ENCODE measurements at regions not wholly inside any gene's neighbourhood (a gene's known extent, or its start where the extent isn't known, plus 50 kb on each side); places are given as distances from the start of the nearest gene placed in this dataset.

DNA sequence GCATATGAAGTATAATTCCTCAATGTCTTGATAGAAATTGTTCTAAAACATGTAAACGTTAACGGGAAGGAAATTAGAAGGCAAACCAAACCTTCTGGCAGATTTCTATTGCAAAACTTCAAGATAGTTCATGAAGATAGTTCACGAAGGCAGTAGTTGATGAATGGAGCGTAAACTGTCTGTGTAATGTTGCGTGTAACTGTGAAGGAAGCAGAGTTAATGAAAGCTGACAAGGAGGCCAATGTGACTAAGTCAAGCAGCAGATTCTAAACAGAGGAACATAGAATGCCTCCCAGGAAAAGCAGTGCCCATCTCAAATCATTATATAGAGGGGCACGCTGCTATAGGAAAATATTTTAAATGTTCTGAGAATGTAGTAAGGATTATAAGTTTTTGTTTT lies 659.7 kb upstream of the IGFBP3 start:
- no peak overlapping the region for H2BK15ac ChIP-seq (ENCODE audit: low read length)
- ChIA-PET POLR2A (ENCODE audit: partially characterized antibody) (no interaction called here), CTCF (ENCODE audit: partially characterized antibody) (no interaction called here)
- no peak overlapping the region for H3K18ac ChIP-seq (ENCODE audit: extremely low read depth, low read length)
- FAIRE-seq (no peak), DNase-seq (ENCODE audit: low read depth in 1 of 2, low spot score in 2 of 2) (no peak)
- no peaks in the 10 kb centered on the region for H3K9me3 ChIP-seq (ENCODE audit: insufficient read depth in 2 of 2, low read depth in 1 of 2, low read length in 1 of 2)
- H2BK120ac ChIP-seq (replicated peaks; ENCODE audit: low read depth, low read length): no peak overlapping the region
- no peaks in the 10 kb centered on the region for H3K79me1 ChIP-seq (ENCODE audit: low read depth, low read length)
- H3K23ac ChIP-seq (ENCODE audit: insufficient read length): no peak overlapping the region
- no peak overlapping the region for H4K5ac ChIP-seq (ENCODE audit: insufficient read length, low read depth, low read length)
- no peak overlapping the region for H2BK20ac ChIP-seq (ENCODE audit: low read length)
- no peak overlapping the region for H3K56ac ChIP-seq (replicated peaks; ENCODE audit: insufficient read length, low read depth, low read length)
- no peaks in the 10 kb centered on the region for H3K79me2 ChIP-seq (ENCODE audit: control insufficient read depth in 1 of 2, insufficient read depth in 2 of 2, low read length in 2 of 2)
- H4K20me1 ChIP-seq (replicated peaks in 1 of 2; ENCODE audit: control insufficient read depth in 1 of 2, insufficient read depth in 2 of 2, low read length in 2 of 2): no peaks in the 10 kb centered on the region
- no peaks in the 10 kb centered on the region for H3K4me1 ChIP-seq (replicated peaks in 1 of 4; ENCODE audit: control insufficient read depth in 3 of 4, insufficient read depth in 4 of 4, low read length in 3 of 4)
- H2BK12ac ChIP-seq (ENCODE audit: low read depth, low read length): no peak overlapping the region
- no peak overlapping the region for H4K91ac ChIP-seq (replicated peaks; ENCODE audit: insufficient read length, low read length)
- H3K27ac ChIP-seq (ENCODE audit: low read depth, low read length): no peak overlapping the region
- H2AFZ ChIP-seq (ENCODE audit: low read length): no peak overlapping the region
- WGBS, 2 experiments (ENCODE audit: extremely low coverage in 1 of 2, insufficient coverage in 1 of 2, insufficient read length in 1 of 2, insufficient replicate concordance in 2 of 2, low coverage in 1 of 2, low lambda C conversion rate in 2 of 2, missing lambda C conversion rate in 1 of 2): 90% methylated on average over 6 of the region's 6 CpGs; no CpG with 5 or more reads in 1 of the 2 experiments
- no peak overlapping the region for H2BK5ac ChIP-seq (ENCODE audit: low read depth, low read length)
- no peak overlapping the region for H3K9ac ChIP-seq (replicated peaks in 1 of 4; ENCODE audit: extremely low read depth in 1 of 4, low read depth in 3 of 4, low read length in 3 of 4)
- H4K8ac ChIP-seq (ENCODE audit: extremely low read depth, insufficient read depth, low read length): no peak overlapping the region
- H3K4me2 ChIP-seq (ENCODE audit: insufficient read depth in 1 of 2, low read depth in 2 of 2, low read length in 2 of 2): no peak overlapping the region
- H3K14ac ChIP-seq (ENCODE audit: insufficient read length): no peak overlapping the region
- H3K27me3 ChIP-seq (replicated peaks in 1 of 4; ENCODE audit: control insufficient read depth in 3 of 4, extremely low read depth in 1 of 4, insufficient read depth in 3 of 4, low read length in 3 of 4): no peaks in the 10 kb centered on the region
- H2AK5ac ChIP-seq (ENCODE audit: low read depth, low read length): no peak overlapping the region
- H3K36me3 ChIP-seq (ENCODE audit: control insufficient read depth in 2 of 4, insufficient read depth in 4 of 4, low read length in 3 of 4): no peaks in the 10 kb centered on the region
- H3K4ac ChIP-seq (replicated peaks; ENCODE audit: insufficient read length, low read depth, low read length): no peak overlapping the region
- no peaks in the 10 kb centered on the region for H3K23me2 ChIP-seq (ENCODE audit: low read depth, low read length)
- H3K4me3 ChIP-seq (ENCODE audit: extremely low read depth in 1 of 4, insufficient read depth in 2 of 4, low read depth in 3 of 4, low read length in 4 of 4): no peak overlapping the region
- TF ChIP-seq TAF1 (IDR thresholded peaks at IDR 0.05; ENCODE audit: low read depth, low read length): no peak
- TF ChIP-seq CEBPB (IDR thresholded peaks at IDR 0.05; ENCODE audit: low read depth, low read length): no peak
- no peak for TF ChIP-seq RFX5 (IDR thresholded peaks at IDR 0.05; ENCODE audit: borderline replicate concordance, low read depth, low read length)
- no peak for TF ChIP-seq ASH2L (IDR thresholded peaks at IDR 0.05; ENCODE audit: low read length)
- no peak for TF ChIP-seq RAD21 (IDR thresholded peaks at IDR 0.05 in 1 of 2, conservative IDR thresholded peaks at IDR 0.05 in 1 of 2; ENCODE audit: low read depth in 2 of 2, low read length in 2 of 2)
- no peak for TF ChIP-seq CBX8 (IDR thresholded peaks at IDR 0.05; ENCODE audit: borderline replicate concordance, low read depth, low read length)
- TF ChIP-seq PHF8 (conservative IDR thresholded peaks at IDR 0.05; ENCODE audit: low read depth, low read length): no peak
- TF ChIP-seq, protein P1, sequence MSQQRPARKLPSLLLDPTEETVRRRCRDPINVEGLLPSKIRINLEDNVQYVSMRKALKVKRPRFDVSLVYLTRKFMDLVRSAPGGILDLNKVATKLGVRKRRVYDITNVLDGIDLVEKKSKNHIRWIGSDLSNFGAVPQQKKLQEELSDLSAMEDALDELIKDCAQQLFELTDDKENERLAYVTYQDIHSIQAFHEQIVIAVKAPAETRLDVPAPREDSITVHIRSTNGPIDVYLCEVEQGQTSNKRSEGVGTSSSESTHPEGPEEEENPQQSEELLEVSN (IDR thresholded peaks at IDR 0.05): no peak
- TF ChIP-seq BRCA1 (IDR thresholded peaks at IDR 0.05; ENCODE audit: low read depth, low read length): no peak
- no peak for TF ChIP-seq NRF1 (IDR thresholded peaks at IDR 0.05; ENCODE audit: low read depth, low read length)
- TF ChIP-seq, protein P2, sequence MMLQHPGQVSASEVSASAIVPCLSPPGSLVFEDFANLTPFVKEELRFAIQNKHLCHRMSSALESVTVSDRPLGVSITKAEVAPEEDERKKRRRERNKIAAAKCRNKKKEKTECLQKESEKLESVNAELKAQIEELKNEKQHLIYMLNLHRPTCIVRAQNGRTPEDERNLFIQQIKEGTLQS (IDR thresholded peaks at IDR 0.05; ENCODE audit: insufficient read depth, low read depth, low read length): no peak
- no peak for TF ChIP-seq RXRA (IDR thresholded peaks at IDR 0.05; ENCODE audit: insufficient read depth, low read depth, low read length)
- TF ChIP-seq KDM5A (IDR thresholded peaks at IDR 0.05; ENCODE audit: low read length): no peak
- no peak for TF ChIP-seq CHD1 (IDR thresholded peaks at IDR 0.05; ENCODE audit: low read depth, low read length)
- TF ChIP-seq BACH1 (IDR thresholded peaks at IDR 0.05; ENCODE audit: low read length): no peak

All from H1 (cell line).